Transverse colon (tissue), 4 donors: ENCODE measurements at regions not wholly inside any gene's neighbourhood (a gene's known extent, or its start where the extent isn't known, plus 50 kb on each side); places are given as distances from the start of the nearest gene placed in this dataset.

Experiments used
- DNase-seq: peaks from one replicate; pipeline ENCODE4 v3.0.0-alpha.2; 2019
- H3K27ac ChIP-seq, 4 donors: fragments of 200-600 bp; sonication (generic); 2 replicates each; pipeline ENCODE4 v1.5.1; 2016 to 2018; ENCODE audit warnings: inconsistent platforms in 4 of 4
- H3K27me3 ChIP-seq: fragments of 200-600 bp; sonication (generic); 2 replicates; pipeline ENCODE4 v1.5.1; 2017; ENCODE audit warnings: inconsistent platforms
- H3K36me3 ChIP-seq, 4 donors: fragments of 200-600 bp; sonication (generic); 2 replicates each; pipeline ENCODE4 v1.5.1; 2017 to 2019; ENCODE audit warnings: inconsistent platforms in 4 of 4
- H3K4me1 ChIP-seq, 4 donors: fragments of 200-600 bp; sonication (generic); 2 replicates each; pipeline ENCODE4 v1.5.1; 2017 to 2020; ENCODE audit warnings: inconsistent platforms in 4 of 4
- H3K4me3 ChIP-seq, 4 donors: fragments of 200-600 bp; sonication (generic); 1 replicate in 1 of 4; 2 replicates in 3 of 4; pipeline versions ENCODE4 v1.5.1 to v1.6.1; 2017 to 2019; ENCODE audit warnings: inconsistent platforms in 4 of 4
- H3K9me3 ChIP-seq, 2 donors: fragments of 200-600 bp; sonication (generic); 2 replicates each; pipeline ENCODE4 v1.5.1; 2017 to 2019; ENCODE audit warnings: inconsistent platforms in 2 of 2
- EP300 ChIP-seq: sonication (generic); formaldehyde crosslinking; IDR thresholded peaks from one replicate; pipeline ENCODE4 v1.6.1; 2017; ENCODE audit warnings: antibody characterized with exemption, low read depth
- POLR2A ChIP-seq: fragments of 450-650 bp; IDR thresholded peaks from one replicate; pipeline ENCODE4 v1.6.1; 2016; ENCODE audit warnings: antibody characterized with exemption, mild to moderate bottlenecking, moderate library complexity
- POLR2AphosphoS5 ChIP-seq, 3 donors: sonication (generic); formaldehyde crosslinking; IDR thresholded peaks; one replicate each; pipeline ENCODE4 v1.6.1; 2016; ENCODE audit warnings: antibody characterized with exemption in 3 of 3
- WGBS, 2 donors: methylation state at CpG; one replicate each; pipeline ENCODE4 v1.1.5; 2018; ENCODE audit warnings: low coverage in 1 of 2; 5-methylcytosine and 5-hydroxymethylcytosine counted together
- in situ Hi-C, 4 donors: fragments of 200-750 bp; cut with MboI; loops; one replicate each; pipeline versions ENCODE4 v1.15.0 to v1.15.1; 2017; ENCODE audit warnings: low sequenced_read_pairs in 3 of 4, low pct_ligation_motif_present in 1 of 4, low pct_unique_long_range_greater_than_20kb in 1 of 4
- intact Hi-C: fragments of 100-400 bp; cut with DNase I; formaldehyde crosslinking; loops from one replicate; pipeline ENCODE4 v1.15.1; 2023; ENCODE audit warnings: low total_unique reads
- TF ChIP-seq, protein P1 (sequence below), 5 experiments: fragments of 200-600 bp in 3 of 5; fragments of 450-650 bp in 2 of 5; sonication (generic) in 3 of 5; IDR thresholded peaks; 1 replicate in 2 of 5; 2 replicates in 3 of 5; pipeline ENCODE4 v1.5.1; 2016 to 2017; ENCODE audit warnings: antibody characterized with exemption in 5 of 5, inconsistent platforms in 3 of 5, mild to moderate bottlenecking in 2 of 5, moderate library complexity in 1 of 5

DNA sequence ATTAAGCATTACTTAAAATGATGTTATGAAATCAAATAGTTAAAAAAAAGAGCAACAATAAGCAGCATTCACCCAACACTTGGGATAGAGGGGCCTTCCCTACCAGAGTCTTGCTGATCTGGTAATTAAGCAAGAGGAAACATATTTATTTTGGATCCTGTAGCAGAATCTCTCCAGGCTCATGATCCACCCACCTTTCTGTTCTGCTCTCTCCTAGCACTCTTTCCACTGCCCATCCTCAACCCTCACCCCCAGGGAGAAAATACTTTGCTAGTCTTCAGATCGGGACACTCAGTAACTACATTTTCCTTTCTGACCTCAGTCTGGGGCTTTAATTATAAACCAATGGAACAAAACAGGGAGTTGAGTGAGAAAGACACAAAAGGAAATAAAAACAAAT lies 1541.9 kb downstream of the AACS start:
- Histone ChIP-seq H3K4me1 (no peaks in the 10 kb centered on the region), H3K36me3 (no peaks in the 10 kb centered on the region), H3K9me3 (no peaks in the 10 kb centered on the region), H3K27ac (no peak overlapping the region), H3K4me3 (no peak overlapping the region), H3K27me3 (no peaks in the 10 kb centered on the region)
- in situ Hi-C loops = no loop called here
- TF ChIP-seq, protein P1, sequence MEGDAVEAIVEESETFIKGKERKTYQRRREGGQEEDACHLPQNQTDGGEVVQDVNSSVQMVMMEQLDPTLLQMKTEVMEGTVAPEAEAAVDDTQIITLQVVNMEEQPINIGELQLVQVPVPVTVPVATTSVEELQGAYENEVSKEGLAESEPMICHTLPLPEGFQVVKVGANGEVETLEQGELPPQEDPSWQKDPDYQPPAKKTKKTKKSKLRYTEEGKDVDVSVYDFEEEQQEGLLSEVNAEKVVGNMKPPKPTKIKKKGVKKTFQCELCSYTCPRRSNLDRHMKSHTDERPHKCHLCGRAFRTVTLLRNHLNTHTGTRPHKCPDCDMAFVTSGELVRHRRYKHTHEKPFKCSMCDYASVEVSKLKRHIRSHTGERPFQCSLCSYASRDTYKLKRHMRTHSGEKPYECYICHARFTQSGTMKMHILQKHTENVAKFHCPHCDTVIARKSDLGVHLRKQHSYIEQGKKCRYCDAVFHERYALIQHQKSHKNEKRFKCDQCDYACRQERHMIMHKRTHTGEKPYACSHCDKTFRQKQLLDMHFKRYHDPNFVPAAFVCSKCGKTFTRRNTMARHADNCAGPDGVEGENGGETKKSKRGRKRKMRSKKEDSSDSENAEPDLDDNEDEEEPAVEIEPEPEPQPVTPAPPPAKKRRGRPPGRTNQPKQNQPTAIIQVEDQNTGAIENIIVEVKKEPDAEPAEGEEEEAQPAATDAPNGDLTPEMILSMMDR (IDR thresholded peaks at IDR 0.05) = no peak
- TF ChIP-seq POLR2AphosphoS5 (IDR thresholded peaks at IDR 0.05) (no peak), EP300 (no peak), POLR2A (no peak)
- intact Hi-C loops = loop anchor here (5.0 kb wide), 1 partner anchor 1415 kb away; no protein-coding TSS in a partner anchor
- WGBS, 2 donors = 67 to 100% methylated on average over 1 of the region's 1 CpG
- DNase-seq = no peak

- TF ChIP-seq POLR2A (no peak), EP300 (no peak), POLR2AphosphoS5 (IDR thresholded peaks at IDR 0.05) (no peak)
- TF ChIP-seq, protein P1 (IDR thresholded peaks at IDR 0.05) = no peak
- no peaks in the 10 kb centered on the region for H3K27me3 ChIP-seq
- no peak overlapping the region for H3K27ac ChIP-seq
- H3K4me1 ChIP-seq = no peaks in the 10 kb centered on the region
- H3K9me3 ChIP-seq = peaks cover 3% of the 10 kb centered on the region in 2 donors
- 18 to 24% methylated on average over 1 of the region's 1 CpG for WGBS, 2 donors
- no peaks in the 10 kb centered on the region for H3K36me3 ChIP-seq
- intact Hi-C loops = loop anchor here (5.0 kb wide), 1 partner anchor 1416 kb away; no protein-coding TSS in a partner anchor
- in situ Hi-C loops = no loop called here
- DNase-seq = no peak
- H3K4me3 ChIP-seq = no peak overlapping the region
Measured at GRCh38 chr12:126607867-126608266, 1542.6 kb downstream of the AACS start.

- Histone ChIP-seq H3K36me3 (no peaks in the 10 kb centered on the region), H3K9me3 (peaks cover 9 to 11% of the 10 kb centered on the region in 2 donors), H3K4me1 (no peaks in the 10 kb centered on the region), H3K27me3 (no peaks in the 10 kb centered on the region), H3K27ac (no peak overlapping the region), H3K4me3 (no peak overlapping the region)
- in situ Hi-C loops (no loop called here), intact Hi-C loops (loop anchor here (5.0 kb wide), 1 partner anchor 1416 kb away; no protein-coding TSS in a partner anchor)
- TF ChIP-seq POLR2AphosphoS5 (IDR thresholded peaks at IDR 0.05) (no peak), EP300 (no peak), POLR2A (no peak)
- TF ChIP-seq, protein P1 (IDR thresholded peaks at IDR 0.05) = no peak
- DNase-seq = no peak
- 81 to 91% methylated on average over 1 to 2 of the region's 2 CpGs for WGBS, 2 donors
Measured at GRCh38 chr12:126608607-126609175, 1543.5 kb downstream of the AACS start.

- Histone ChIP-seq H3K4me1 (no peaks in the 10 kb centered on the region), H3K4me3 (no peak overlapping the region), H3K36me3 (no peaks in the 10 kb centered on the region), H3K27me3 (no peaks in the 10 kb centered on the region), H3K9me3 (peaks cover 13 to 26% of the 10 kb centered on the region in 2 donors), H3K27ac (no peak overlapping the region)
- TF ChIP-seq POLR2A = no peak
- TF ChIP-seq, protein P1 (IDR thresholded peaks at IDR 0.05) = no peak
- WGBS, 2 donors = 93% methylated on average over 16 of the region's 16 CpGs; no CpG with 5 or more reads in 1 of the 2 donors
- intact Hi-C loops = no loop called here
- DNase-seq = no peak
- in situ Hi-C loops = no loop called here
Measured at GRCh38 chr12:126616441-126616840, 1551.2 kb downstream of the AACS start.
